ENCODE measurements at regions not wholly inside any gene's neighbourhood (a gene's known extent, or its start where the extent isn't known, plus 50 kb on each side); places are given as distances from the start of the nearest gene placed in this dataset.

DNA sequence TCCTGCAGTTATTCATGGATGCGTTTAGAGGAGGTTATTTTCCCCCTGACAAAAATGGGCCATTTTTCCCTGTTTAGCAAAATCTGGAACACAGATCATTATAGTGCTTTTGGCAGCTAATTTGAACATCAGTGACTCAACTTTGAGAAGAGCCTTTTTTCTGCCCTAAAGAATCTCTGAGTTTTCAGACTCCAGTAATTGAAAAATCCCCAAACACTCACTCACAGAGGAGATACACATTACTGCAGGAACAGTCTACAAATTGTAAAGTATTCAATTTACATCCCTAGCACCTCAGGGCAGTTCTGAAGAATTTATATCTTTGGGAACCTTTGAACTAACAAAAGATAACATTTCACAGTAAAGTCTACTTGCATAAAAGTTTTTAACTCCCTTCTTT lies 966.6 kb upstream of the SLC35B3 start:
- H3K9me3 ChIP-seq (ENCODE audit: control insufficient read depth, low read depth, low read length), result peaks cover 3% of the 10 kb centered on the region
- no peak for DNase-seq
- no peak overlapping the region for H3K27ac ChIP-seq (ENCODE audit: low read length)
- no peaks in the 10 kb centered on the region for H3K36me3 ChIP-seq (ENCODE audit: control insufficient read depth, insufficient read depth, low read length)
- WGBS (ENCODE audit: insufficient coverage, low lambda C conversion rate), result no CpG with 5 or more reads among the region's 1 CpG
- peaks cover 18% of the 10 kb centered on the region for H3K27me3 ChIP-seq (ENCODE audit: control insufficient read depth, insufficient read depth, low read length)
- H3K4me1 ChIP-seq (ENCODE audit: control insufficient read depth, insufficient read depth, low read length), result no peaks in the 10 kb centered on the region
- no peak overlapping the region for H3K4me3 ChIP-seq (ENCODE audit: low read length)

DNA sequence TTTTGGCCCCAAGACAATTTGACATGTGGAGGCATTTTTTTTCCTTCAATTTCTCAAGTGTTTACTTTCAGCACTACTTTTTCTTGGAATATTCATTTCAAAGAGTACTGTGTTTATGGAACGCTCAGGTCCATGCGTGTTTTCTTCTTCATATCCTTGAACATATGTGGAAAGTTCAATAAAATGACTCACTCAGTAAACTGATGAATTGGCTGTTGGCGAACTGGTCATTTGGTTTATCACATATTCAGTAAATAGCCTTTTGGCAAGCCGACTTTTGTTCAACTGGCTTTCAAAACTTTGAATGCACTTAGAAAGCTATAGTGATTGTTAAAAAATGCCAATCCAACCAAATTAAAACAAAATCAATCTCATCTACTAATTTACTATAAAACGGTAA lies 964.6 kb upstream of the SLC35B3 start:
- Histone ChIP-seq H3K27ac (ENCODE audit: low read length) (no peak overlapping the region), H3K4me3 (ENCODE audit: low read length) (no peak overlapping the region), H3K36me3 (ENCODE audit: control insufficient read depth, insufficient read depth, low read length) (no peaks in the 10 kb centered on the region), H3K4me1 (ENCODE audit: control insufficient read depth, insufficient read depth, low read length) (no peaks in the 10 kb centered on the region), H3K27me3 (ENCODE audit: control insufficient read depth, insufficient read depth, low read length) (peaks cover 18% of the 10 kb centered on the region), H3K9me3 (ENCODE audit: control insufficient read depth, low read depth, low read length) (peaks cover 3% of the 10 kb centered on the region)
- no peak for DNase-seq
- no CpG with 5 or more reads among the region's 5 CpGs for WGBS (ENCODE audit: insufficient coverage, low lambda C conversion rate)

DNA sequence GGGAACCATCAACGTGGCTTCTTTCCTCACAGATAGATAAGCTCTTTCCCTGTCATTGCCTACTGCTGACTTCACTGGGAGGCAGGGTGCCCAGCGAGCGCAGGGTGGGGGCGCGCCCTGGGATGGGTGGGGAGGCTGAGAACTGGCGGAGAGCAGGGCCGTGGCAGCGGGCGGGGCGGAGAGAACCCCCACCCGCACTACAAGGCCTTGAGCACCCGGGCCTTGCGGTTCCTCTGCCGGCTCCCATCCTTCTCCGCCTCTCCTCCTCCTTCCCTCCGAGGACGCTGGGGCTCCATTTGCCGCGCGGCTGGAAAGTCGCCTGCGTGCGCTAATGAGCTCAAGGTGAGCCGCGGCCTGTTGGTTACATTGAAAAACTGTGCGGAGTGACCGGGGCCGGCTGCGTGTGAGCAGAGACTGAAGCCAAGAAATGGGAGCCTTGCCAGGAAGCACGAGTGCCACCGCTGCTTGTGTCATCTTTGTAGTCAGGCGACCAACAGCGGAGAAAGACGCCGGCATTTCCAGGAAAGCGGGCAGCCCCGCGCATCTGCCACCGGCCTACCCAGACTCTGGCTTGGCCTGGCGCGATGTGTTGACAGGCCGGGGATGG lies 963.5 kb upstream of the SLC35B3 start:
- no peak overlapping the region for H3K27ac ChIP-seq (ENCODE audit: low read length)
- peaks cover 3% of the 10 kb centered on the region for H3K9me3 ChIP-seq (ENCODE audit: control insufficient read depth, low read depth, low read length)
- peaks cover 18% of the 10 kb centered on the region for H3K27me3 ChIP-seq (ENCODE audit: control insufficient read depth, insufficient read depth, low read length)
- no peaks in the 10 kb centered on the region for H3K4me1 ChIP-seq (ENCODE audit: control insufficient read depth, insufficient read depth, low read length)
- H3K36me3 ChIP-seq (ENCODE audit: control insufficient read depth, insufficient read depth, low read length), result no peaks in the 10 kb centered on the region
- H3K4me3 ChIP-seq (ENCODE audit: low read length), result no peak overlapping the region
- WGBS (ENCODE audit: insufficient coverage, low lambda C conversion rate), result no CpG with 5 or more reads among the region's 42 CpGs
- no peak for DNase-seq

DNA sequence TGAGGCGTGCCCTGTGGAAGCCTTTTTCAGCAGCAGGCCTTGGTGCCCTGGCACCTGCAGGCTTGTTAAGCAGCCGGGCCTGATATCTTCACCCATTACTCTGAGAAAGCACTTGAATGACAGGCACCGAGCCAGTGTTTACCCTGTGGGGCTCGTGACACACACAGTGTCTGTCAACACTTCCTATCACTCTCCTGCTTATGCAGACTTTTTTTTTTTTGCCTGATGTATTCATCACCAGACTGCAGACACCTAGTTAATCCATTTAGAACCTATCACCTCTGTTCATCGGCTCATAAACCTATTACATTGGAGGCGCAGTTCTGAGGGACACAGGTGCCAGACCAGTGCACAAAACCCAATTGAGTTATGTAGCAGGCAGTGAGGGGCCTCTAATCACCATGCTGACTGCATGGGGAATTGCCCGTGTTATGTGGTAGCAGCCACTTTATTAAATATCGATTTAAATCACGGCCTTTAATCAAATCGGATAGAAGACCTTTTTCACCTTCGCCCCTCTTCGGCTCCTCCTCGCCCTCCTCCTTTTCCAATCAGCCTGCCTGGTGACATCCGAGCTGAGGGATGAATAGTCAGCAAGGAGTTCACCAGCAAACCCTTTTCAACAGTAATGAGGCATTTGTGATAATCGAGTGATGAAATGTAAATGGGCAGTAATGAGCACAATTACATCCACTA lies 962.9 kb upstream of the SLC35B3 start:
- Histone ChIP-seq H3K36me3 (ENCODE audit: control insufficient read depth, insufficient read depth, low read length) (no peaks in the 10 kb centered on the region), H3K4me1 (ENCODE audit: control insufficient read depth, insufficient read depth, low read length) (no peaks in the 10 kb centered on the region), H3K9me3 (ENCODE audit: control insufficient read depth, low read depth, low read length) (peaks cover 3% of the 10 kb centered on the region), H3K4me3 (ENCODE audit: low read length) (no peak overlapping the region), H3K27me3 (ENCODE audit: control insufficient read depth, insufficient read depth, low read length) (peaks cover 18% of the 10 kb centered on the region), H3K27ac (ENCODE audit: low read length) (no peak overlapping the region)
- 72% methylated on average over 8 of the region's 15 CpGs for WGBS (ENCODE audit: insufficient coverage, low lambda C conversion rate)
- no peak for DNase-seq

DNA sequence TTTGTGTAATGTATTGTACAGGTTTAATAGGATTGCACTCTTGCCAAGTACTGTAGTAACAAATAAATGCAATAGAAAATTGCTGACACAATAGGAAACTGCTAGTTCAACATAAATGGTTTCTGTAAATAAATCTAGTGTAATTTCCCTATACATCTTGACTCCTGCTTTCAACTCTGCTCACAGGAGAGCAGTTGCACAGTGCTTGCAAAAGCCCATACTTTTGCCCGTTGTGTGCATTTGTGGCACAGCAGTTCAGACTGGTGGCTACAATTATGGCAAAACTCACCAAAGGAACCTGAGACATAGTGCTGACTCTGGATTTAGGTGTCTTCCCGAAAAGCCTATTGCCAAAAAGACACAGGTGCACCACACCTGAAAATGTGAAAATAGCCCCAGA lies 953.3 kb upstream of the SLC35B3 start:
- no peaks in the 10 kb centered on the region for H3K9me3 ChIP-seq (ENCODE audit: control insufficient read depth, low read depth, low read length)
- WGBS (ENCODE audit: insufficient coverage, low lambda C conversion rate), result no CpG with 5 or more reads among the region's 2 CpGs
- no peak overlapping the region for H3K4me3 ChIP-seq (ENCODE audit: low read length)
- no peaks in the 10 kb centered on the region for H3K27me3 ChIP-seq (ENCODE audit: control insufficient read depth, insufficient read depth, low read length)
- H3K36me3 ChIP-seq (ENCODE audit: control insufficient read depth, insufficient read depth, low read length), result no peaks in the 10 kb centered on the region
- H3K27ac ChIP-seq (ENCODE audit: low read length), result no peak overlapping the region
- DNase-seq, result no peak
- H3K4me1 ChIP-seq (ENCODE audit: control insufficient read depth, insufficient read depth, low read length), result no peaks in the 10 kb centered on the region

DNA sequence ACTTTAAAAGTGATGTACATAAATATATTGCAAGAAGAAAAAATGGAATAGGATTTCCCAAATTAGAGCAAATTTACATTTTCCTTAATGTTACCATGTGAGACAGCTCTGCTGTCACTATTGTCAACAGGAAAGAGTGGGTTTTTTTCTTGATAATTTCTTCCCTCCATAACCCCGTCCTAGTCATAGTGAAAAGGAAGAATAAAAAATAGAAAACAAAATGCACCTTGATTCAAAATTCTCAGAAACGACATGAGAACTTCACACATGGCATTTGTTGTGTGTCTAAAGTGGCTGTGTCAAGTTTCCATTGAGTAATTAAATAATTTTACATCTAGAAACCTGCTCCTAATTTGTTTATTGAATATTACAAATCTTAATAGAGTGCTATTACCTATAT lies 945.2 kb upstream of the SLC35B3 start:
- H3K36me3 ChIP-seq (ENCODE audit: control insufficient read depth, insufficient read depth, low read length), result no peaks in the 10 kb centered on the region
- no peaks in the 10 kb centered on the region for H3K27me3 ChIP-seq (ENCODE audit: control insufficient read depth, insufficient read depth, low read length)
- no peaks in the 10 kb centered on the region for H3K9me3 ChIP-seq (ENCODE audit: control insufficient read depth, low read depth, low read length)
- H3K4me3 ChIP-seq (ENCODE audit: low read length), result no peak overlapping the region
- 100% methylated on average over 2 of the region's 2 CpGs for WGBS (ENCODE audit: insufficient coverage, low lambda C conversion rate)
- DNase-seq, result no peak
- H3K27ac ChIP-seq (ENCODE audit: low read length), result no peak overlapping the region
- no peaks in the 10 kb centered on the region for H3K4me1 ChIP-seq (ENCODE audit: control insufficient read depth, insufficient read depth, low read length)

DNA sequence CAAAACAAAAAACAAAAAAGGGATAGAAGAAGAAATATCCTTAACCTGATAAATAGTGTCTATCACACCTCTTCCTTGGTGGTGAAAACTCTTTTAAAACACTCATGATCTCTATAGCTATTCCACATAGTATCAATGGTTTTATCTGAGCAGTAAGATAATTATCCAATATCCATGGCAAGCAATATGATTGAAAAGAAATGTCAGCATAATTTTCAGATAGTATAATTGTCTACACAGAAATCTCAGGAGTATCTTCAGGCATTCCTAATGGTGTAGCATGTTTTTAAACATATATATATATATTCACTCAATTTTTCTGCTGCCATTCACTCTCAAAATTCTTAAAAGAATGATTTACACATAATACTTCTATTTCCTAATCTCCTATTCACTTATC lies 938.0 kb upstream of the SLC35B3 start:
- no peak overlapping the region for H3K4me3 ChIP-seq (ENCODE audit: low read length)
- no peaks in the 10 kb centered on the region for H3K36me3 ChIP-seq (ENCODE audit: control insufficient read depth, insufficient read depth, low read length)
- no peak overlapping the region for H3K27ac ChIP-seq (ENCODE audit: low read length)
- DNase-seq, result no peak
- no peaks in the 10 kb centered on the region for H3K27me3 ChIP-seq (ENCODE audit: control insufficient read depth, insufficient read depth, low read length)
- H3K4me1 ChIP-seq (ENCODE audit: control insufficient read depth, insufficient read depth, low read length), result no peaks in the 10 kb centered on the region
- H3K9me3 ChIP-seq (ENCODE audit: control insufficient read depth, low read depth, low read length), result no peaks in the 10 kb centered on the region

DNA sequence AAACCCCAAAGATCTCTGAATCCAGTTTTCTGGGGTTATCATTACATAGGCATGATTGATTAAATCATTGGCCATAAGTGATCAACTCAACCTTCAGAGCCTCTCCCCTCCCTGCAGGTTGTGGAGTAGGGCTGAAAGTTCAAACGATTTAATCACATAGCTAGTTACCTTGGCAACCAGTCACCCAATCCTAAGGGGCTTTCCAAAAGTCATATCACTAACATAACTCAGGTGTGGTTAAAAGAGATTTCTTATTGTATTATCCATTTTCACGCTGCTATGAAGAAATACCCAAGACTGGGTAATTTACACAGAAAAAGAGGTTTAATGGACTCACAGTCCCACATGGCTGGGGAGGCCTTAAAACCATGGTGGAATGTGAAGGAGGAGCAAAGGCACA lies 935.1 kb upstream of the SLC35B3 start:
- Histone ChIP-seq H3K4me3 (ENCODE audit: low read length) (no peak overlapping the region), H3K36me3 (ENCODE audit: control insufficient read depth, insufficient read depth, low read length) (no peaks in the 10 kb centered on the region), H3K27me3 (ENCODE audit: control insufficient read depth, insufficient read depth, low read length) (no peaks in the 10 kb centered on the region), H3K9me3 (ENCODE audit: control insufficient read depth, low read depth, low read length) (no peaks in the 10 kb centered on the region), H3K4me1 (ENCODE audit: control insufficient read depth, insufficient read depth, low read length) (no peaks in the 10 kb centered on the region), H3K27ac (ENCODE audit: low read length) (no peak overlapping the region)
- WGBS (ENCODE audit: insufficient coverage, low lambda C conversion rate), result no CpG with 5 or more reads among the region's 2 CpGs
- DNase-seq, result no peak

DNA sequence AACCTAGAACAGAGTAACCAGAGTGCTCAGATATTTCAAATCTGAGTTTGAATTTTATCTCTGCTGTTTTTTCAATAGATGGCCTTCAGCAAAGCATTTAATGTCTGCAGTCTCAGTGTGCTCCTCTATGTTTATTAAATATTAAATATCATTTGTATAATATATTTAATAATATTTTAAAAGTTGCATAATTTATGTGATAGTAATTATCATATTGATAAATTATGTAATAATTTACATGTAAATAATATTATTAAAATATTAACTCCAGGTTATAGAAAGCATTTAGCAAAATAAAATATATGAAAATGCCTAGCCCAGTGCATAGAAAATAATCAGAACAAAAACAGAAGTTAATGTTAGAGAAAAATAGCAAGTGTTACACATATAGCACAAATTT lies 930.0 kb upstream of the SLC35B3 start:
- no peak for DNase-seq
- Histone ChIP-seq H3K9me3 (ENCODE audit: control insufficient read depth, low read depth, low read length) (no peaks in the 10 kb centered on the region), H3K27me3 (ENCODE audit: control insufficient read depth, insufficient read depth, low read length) (no peaks in the 10 kb centered on the region)

DNA sequence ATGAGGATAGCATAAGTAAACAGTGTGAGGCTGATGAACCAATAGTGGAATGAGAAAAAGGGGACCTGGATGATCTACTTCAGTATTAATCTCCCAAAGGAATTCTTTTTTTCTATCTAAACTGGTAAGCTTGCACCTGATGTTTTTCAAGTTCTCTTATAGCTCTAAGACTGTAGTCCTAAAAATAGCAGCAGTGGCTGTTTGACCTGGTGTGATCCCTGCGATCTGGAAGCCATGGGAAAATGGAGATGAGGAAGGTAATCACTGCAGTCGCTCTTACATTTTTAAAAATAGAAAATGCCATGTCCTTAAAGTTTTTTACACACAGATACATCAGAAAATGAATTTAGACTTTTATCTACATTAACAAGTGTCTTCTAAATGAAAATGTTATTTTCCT lies 926.4 kb upstream of the SLC35B3 start:
- H3K4me3 ChIP-seq (ENCODE audit: low read length), result no peak overlapping the region
- WGBS (ENCODE audit: insufficient coverage, low lambda C conversion rate), result 100% methylated on average over 1 of the region's 2 CpGs
- H3K36me3 ChIP-seq (ENCODE audit: control insufficient read depth, insufficient read depth, low read length), result no peaks in the 10 kb centered on the region
- no peaks in the 10 kb centered on the region for H3K27me3 ChIP-seq (ENCODE audit: control insufficient read depth, insufficient read depth, low read length)
- H3K27ac ChIP-seq (ENCODE audit: low read length), result no peak overlapping the region
- no peaks in the 10 kb centered on the region for H3K9me3 ChIP-seq (ENCODE audit: control insufficient read depth, low read depth, low read length)
- no peak for DNase-seq
- no peaks in the 10 kb centered on the region for H3K4me1 ChIP-seq (ENCODE audit: control insufficient read depth, insufficient read depth, low read length)

More for the DNA sequence above, 930.0 kb upstream of the SLC35B3 start:
- no peak overlapping the region for H3K4me3 ChIP-seq (ENCODE audit: low read length)
- no peaks in the 10 kb centered on the region for H3K36me3 ChIP-seq (ENCODE audit: control insufficient read depth, insufficient read depth, low read length)
- H3K4me1 ChIP-seq (ENCODE audit: control insufficient read depth, insufficient read depth, low read length), result no peaks in the 10 kb centered on the region
- H3K27ac ChIP-seq (ENCODE audit: low read length), result no peak overlapping the region

DNA sequence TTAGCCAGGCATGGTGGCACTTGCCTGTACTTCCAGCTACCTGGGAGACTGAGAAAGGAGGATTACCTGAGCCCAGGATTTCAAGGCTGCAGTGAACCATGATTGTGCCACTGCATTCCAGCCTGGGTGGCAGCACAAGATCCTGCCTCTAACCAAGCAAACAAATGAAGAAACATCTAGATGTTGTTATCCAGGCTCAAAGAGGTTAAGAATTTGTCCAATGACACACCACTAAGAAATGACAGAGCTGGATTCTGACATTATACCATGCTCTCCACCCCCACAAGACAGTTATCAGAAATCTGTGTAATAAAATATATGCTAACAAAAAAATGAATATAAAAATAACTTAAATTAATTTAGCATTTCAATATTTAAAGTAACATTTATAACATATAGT lies 925.5 kb upstream of the SLC35B3 start:
- no peaks in the 10 kb centered on the region for H3K27me3 ChIP-seq (ENCODE audit: control insufficient read depth, insufficient read depth, low read length)
- H3K36me3 ChIP-seq (ENCODE audit: control insufficient read depth, insufficient read depth, low read length), result no peaks in the 10 kb centered on the region
- H3K9me3 ChIP-seq (ENCODE audit: control insufficient read depth, low read depth, low read length), result no peaks in the 10 kb centered on the region
- H3K4me1 ChIP-seq (ENCODE audit: control insufficient read depth, insufficient read depth, low read length), result no peaks in the 10 kb centered on the region
- DNase-seq, result no peak
- no peak overlapping the region for H3K27ac ChIP-seq (ENCODE audit: low read length)
- H3K4me3 ChIP-seq (ENCODE audit: low read length), result no peak overlapping the region
